HG03064 (cell line): ENCODE measurements at regions not wholly inside any gene's neighbourhood (a gene's known extent, or its start where the extent isn't known, plus 50 kb on each side); places are given as distances from the start of the nearest gene placed in this dataset.
A peak's percentile ranks its signal among the peaks of the same experiment; 100 is the strongest.

Experiments used
- ATAC-seq: cut with Tn5 transposase; IDR thresholded peaks from one replicate; pipeline ENCODE4 v1.9.1; 2021; ENCODE audit warnings: low read depth; ENCODE audit not compliant: unreplicated experiment

- ATAC-seq, result no peak
Observed at GRCh38 chr18:55093808-55094207, 134.5 kb upstream of the CCDC68 start.

GRCh38 chr18:55093295-55093694, 134.0 kb upstream of the CCDC68 start:
- no peak for ATAC-seq

GRCh38 chr18:55092166-55092565, 132.9 kb upstream of the CCDC68 start:
- no peak for ATAC-seq

GRCh38 chr18:55090564-55091188, 131.4 kb upstream of the CCDC68 start:
- no peak for ATAC-seq

GRCh38 chr18:55089610-55090009, 130.3 kb upstream of the CCDC68 start:
- ATAC-seq, result no peak

GRCh38 chr18:55088561-55088960, 129.3 kb upstream of the CCDC68 start:
- no peak for ATAC-seq

GRCh38 chr18:55088000-55088401, 128.7 kb upstream of the CCDC68 start:
- ATAC-seq, result no peak

GRCh38 chr18:55086906-55087305, 127.6 kb upstream of the CCDC68 start:
- no peak for ATAC-seq

- ATAC-seq, result no peak
Observed at GRCh38 chr18:55085557-55086285, 126.5 kb upstream of the CCDC68 start.

- ATAC-seq, result no peak
Observed at GRCh38 chr18:55084550-55084949, 125.3 kb upstream of the CCDC68 start.

GRCh38 chr18:55083461-55083860, 124.2 kb upstream of the CCDC68 start:
- ATAC-seq, result no peak

GRCh38 chr18:55079481-55080355, 120.5 kb upstream of the CCDC68 start:
- no peak for ATAC-seq

GRCh38 chr18:55079067-55079466, 119.8 kb upstream of the CCDC68 start:
- no peak for ATAC-seq

- ATAC-seq, result no peak
Observed at GRCh38 chr18:55078303-55078932, 119.2 kb upstream of the CCDC68 start.

GRCh38 chr18:55076643-55077218, 117.5 kb upstream of the CCDC68 start:
- ATAC-seq, result no peak

GRCh38 chr18:55073834-55074233, 114.6 kb upstream of the CCDC68 start:
- ATAC-seq, result no peak

GRCh38 chr18:55073116-55073515, 113.9 kb upstream of the CCDC68 start:
- ATAC-seq, result no peak

GRCh38 chr18:55072698-55073097, 113.4 kb upstream of the CCDC68 start:
- no peak for ATAC-seq

- ATAC-seq, result no peak
Observed at GRCh38 chr18:55072181-55072580, 112.9 kb upstream of the CCDC68 start.

- ATAC-seq, result peak; percentile 68
Observed at GRCh38 chr18:55069497-55069896, 110.2 kb upstream of the CCDC68 start.

- ATAC-seq, result peak; percentile 67
Observed at GRCh38 chr18:55064760-55065159, 105.5 kb upstream of the CCDC68 start.
